ENCODE measurements at regions not wholly inside any gene's neighbourhood (a gene's known extent, or its start where the extent isn't known, plus 50 kb on each side); places are given as distances from the start of the nearest gene placed in this dataset.

DNA sequence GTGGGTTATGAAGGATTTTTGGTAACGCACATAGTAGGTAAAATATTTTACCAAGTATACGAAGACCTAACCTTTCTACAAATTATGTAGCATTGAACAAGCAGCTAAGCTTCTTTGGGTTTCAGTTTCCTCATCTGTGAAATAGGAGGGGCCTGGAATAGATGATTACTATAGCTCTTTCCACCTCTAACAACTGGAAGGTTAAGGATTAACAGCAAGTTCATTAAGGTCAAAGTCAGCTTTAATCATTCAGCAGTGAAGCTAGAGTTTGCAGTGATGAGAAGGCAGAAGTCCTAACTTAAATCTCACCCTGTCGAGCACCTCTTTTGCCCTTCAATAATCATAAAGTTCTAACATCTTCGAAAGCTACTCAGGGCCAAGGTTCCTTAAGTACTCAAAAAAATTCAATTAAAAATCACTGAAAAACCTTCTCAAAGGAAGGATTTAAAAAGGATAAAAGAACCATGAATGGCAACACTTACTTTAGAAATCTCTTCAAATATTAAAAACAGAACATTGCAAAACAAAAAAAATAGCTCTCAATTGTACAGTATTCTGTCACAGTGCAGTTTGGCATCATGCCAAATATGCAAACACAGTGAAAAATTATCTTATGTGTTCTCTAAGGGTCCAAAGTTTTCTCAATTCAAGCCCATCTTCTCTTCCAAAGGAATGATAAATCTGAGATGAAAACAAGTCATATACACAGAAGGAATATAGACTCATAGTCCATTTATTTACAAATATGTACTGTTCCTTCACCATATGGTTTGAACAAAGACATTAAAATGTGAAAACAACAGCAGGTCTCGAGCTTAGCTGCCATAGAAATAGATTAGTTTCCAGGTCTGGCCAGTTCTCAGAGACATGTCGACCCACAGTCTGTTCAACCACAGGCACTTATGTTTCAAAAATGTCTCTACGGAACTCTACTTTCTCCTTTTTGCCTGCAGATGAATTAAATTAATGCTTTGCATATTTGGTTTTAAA is 152.0 kb upstream of the SLC13A1 start:
- no peaks in the 10 kb centered on the region for H3K79me2 ChIP-seq (ENCODE audit: control insufficient read depth, insufficient read depth, low read length)
- no peaks in the 10 kb centered on the region for H3K4me1 ChIP-seq (ENCODE audit: control insufficient read depth, extremely low read depth, insufficient read depth, low read length)
- TF ChIP-seq EZH2 (IDR thresholded peaks at IDR 0.05; ENCODE audit: low read length, missing control alignments) = no peak
- TF ChIP-seq, protein P1, sequence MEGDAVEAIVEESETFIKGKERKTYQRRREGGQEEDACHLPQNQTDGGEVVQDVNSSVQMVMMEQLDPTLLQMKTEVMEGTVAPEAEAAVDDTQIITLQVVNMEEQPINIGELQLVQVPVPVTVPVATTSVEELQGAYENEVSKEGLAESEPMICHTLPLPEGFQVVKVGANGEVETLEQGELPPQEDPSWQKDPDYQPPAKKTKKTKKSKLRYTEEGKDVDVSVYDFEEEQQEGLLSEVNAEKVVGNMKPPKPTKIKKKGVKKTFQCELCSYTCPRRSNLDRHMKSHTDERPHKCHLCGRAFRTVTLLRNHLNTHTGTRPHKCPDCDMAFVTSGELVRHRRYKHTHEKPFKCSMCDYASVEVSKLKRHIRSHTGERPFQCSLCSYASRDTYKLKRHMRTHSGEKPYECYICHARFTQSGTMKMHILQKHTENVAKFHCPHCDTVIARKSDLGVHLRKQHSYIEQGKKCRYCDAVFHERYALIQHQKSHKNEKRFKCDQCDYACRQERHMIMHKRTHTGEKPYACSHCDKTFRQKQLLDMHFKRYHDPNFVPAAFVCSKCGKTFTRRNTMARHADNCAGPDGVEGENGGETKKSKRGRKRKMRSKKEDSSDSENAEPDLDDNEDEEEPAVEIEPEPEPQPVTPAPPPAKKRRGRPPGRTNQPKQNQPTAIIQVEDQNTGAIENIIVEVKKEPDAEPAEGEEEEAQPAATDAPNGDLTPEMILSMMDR (conservative IDR thresholded peaks at IDR 0.05 in 1 of 2, IDR thresholded peaks at IDR 0.05 in 1 of 2; ENCODE audit: low read depth in 1 of 2, low read length in 2 of 2) = no peak
- H3K9ac ChIP-seq (ENCODE audit: insufficient read depth, low read length) = no peak overlapping the region
- no peaks in the 10 kb centered on the region for H4K20me1 ChIP-seq (ENCODE audit: control insufficient read depth, extremely low read depth, insufficient read depth, low read length)
- no peak overlapping the region for H3K27ac ChIP-seq (ENCODE audit: insufficient read depth, low read length)
- no peak overlapping the region for H2AFZ ChIP-seq (ENCODE audit: low read length)
- DNase-seq (ENCODE audit: low read depth in 2 of 2) = no peak
- no peak overlapping the region for H3K4me2 ChIP-seq (ENCODE audit: extremely low read depth, insufficient read depth, low read length)
- no peaks in the 10 kb centered on the region for H3K27me3 ChIP-seq (ENCODE audit: control insufficient read depth, insufficient read depth, low read length)
- H3K36me3 ChIP-seq (ENCODE audit: control insufficient read depth, insufficient read depth, low read length) = no peaks in the 10 kb centered on the region
- H3K9me3 ChIP-seq (ENCODE audit: control insufficient read depth, insufficient read depth, low read depth, low read length) = no peaks in the 10 kb centered on the region
- H3K4me3 ChIP-seq (replicated peaks in 1 of 4; ENCODE audit: control extremely low read depth in 1 of 4, insufficient read depth in 1 of 4, low read depth in 3 of 4, low read length in 4 of 4) = no peak overlapping the region

DNA sequence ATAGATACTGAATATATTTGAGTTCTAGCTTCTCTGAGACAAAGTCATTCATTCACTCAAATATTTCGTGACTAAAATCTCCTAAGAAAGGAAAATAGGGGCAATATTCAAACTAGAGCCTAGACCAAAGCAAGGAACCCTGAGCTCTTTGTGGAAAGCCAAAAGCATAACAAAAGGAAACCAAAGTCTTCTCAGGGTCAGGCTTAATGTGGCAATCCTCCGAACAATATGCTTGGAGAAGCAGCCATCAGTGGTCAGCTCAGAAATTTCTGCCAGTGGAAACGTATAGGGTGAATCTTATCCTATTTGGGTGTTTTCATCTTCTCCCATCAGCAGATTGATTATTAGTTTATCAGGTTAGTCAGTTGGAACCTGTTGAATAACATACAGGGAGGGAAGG is 151.3 kb upstream of the SLC13A1 start:
- Histone ChIP-seq H3K79me2 (ENCODE audit: control insufficient read depth, insufficient read depth, low read length) (no peaks in the 10 kb centered on the region), H4K20me1 (ENCODE audit: control insufficient read depth, extremely low read depth, insufficient read depth, low read length) (no peaks in the 10 kb centered on the region), H3K36me3 (ENCODE audit: control insufficient read depth, insufficient read depth, low read length) (no peaks in the 10 kb centered on the region), H3K27me3 (ENCODE audit: control insufficient read depth, insufficient read depth, low read length) (no peaks in the 10 kb centered on the region), H3K9me3 (ENCODE audit: control insufficient read depth, insufficient read depth, low read depth, low read length) (no peaks in the 10 kb centered on the region), H3K4me1 (ENCODE audit: control insufficient read depth, extremely low read depth, insufficient read depth, low read length) (no peaks in the 10 kb centered on the region), H3K4me2 (ENCODE audit: extremely low read depth, insufficient read depth, low read length) (no peak overlapping the region), H3K27ac (ENCODE audit: insufficient read depth, low read length) (no peak overlapping the region), H2AFZ (ENCODE audit: low read length) (no peak overlapping the region), H3K4me3 (replicated peaks in 1 of 4; ENCODE audit: control extremely low read depth in 1 of 4, insufficient read depth in 1 of 4, low read depth in 3 of 4, low read length in 4 of 4) (no peak overlapping the region), H3K9ac (ENCODE audit: insufficient read depth, low read length) (no peak overlapping the region)
- no peak for DNase-seq (ENCODE audit: low read depth in 2 of 2)
- TF ChIP-seq, protein P1 (conservative IDR thresholded peaks at IDR 0.05 in 1 of 2, IDR thresholded peaks at IDR 0.05 in 1 of 2; ENCODE audit: low read depth in 1 of 2, low read length in 2 of 2) = no peak
- no peak for TF ChIP-seq EZH2 (IDR thresholded peaks at IDR 0.05; ENCODE audit: low read length, missing control alignments)

DNA sequence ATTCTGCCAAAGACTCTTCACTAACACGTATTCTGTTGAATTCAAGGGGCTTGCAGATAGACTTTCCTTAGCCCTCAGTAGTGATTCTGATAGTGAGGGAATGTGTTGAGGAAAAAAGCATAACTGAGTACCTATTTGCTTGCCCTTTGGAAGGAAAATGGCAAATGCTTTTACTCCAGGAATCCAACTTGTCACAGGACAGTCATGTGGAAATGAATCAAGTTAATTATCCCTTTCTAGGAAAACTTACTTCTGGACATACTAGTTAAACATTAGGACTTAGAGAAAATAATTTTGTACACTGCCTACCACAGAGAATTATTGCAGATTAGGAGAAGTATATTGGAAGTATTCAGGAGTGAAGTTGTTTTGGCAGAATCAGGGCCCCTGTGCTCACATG is 148.9 kb upstream of the SLC13A1 start:
- Histone ChIP-seq H3K4me3 (replicated peaks in 1 of 4; ENCODE audit: control extremely low read depth in 1 of 4, insufficient read depth in 1 of 4, low read depth in 3 of 4, low read length in 4 of 4) (no peak overlapping the region), H2AFZ (ENCODE audit: low read length) (no peak overlapping the region), H3K27ac (ENCODE audit: insufficient read depth, low read length) (no peak overlapping the region), H3K36me3 (ENCODE audit: control insufficient read depth, insufficient read depth, low read length) (no peaks in the 10 kb centered on the region), H3K9me3 (ENCODE audit: control insufficient read depth, insufficient read depth, low read depth, low read length) (no peaks in the 10 kb centered on the region), H3K79me2 (ENCODE audit: control insufficient read depth, insufficient read depth, low read length) (no peaks in the 10 kb centered on the region), H3K27me3 (ENCODE audit: control insufficient read depth, insufficient read depth, low read length) (no peaks in the 10 kb centered on the region), H4K20me1 (ENCODE audit: control insufficient read depth, extremely low read depth, insufficient read depth, low read length) (no peaks in the 10 kb centered on the region), H3K4me1 (ENCODE audit: control insufficient read depth, extremely low read depth, insufficient read depth, low read length) (no peaks in the 10 kb centered on the region), H3K9ac (ENCODE audit: insufficient read depth, low read length) (no peak overlapping the region), H3K4me2 (ENCODE audit: extremely low read depth, insufficient read depth, low read length) (no peak overlapping the region)
- TF ChIP-seq, protein P1 (conservative IDR thresholded peaks at IDR 0.05 in 1 of 2, IDR thresholded peaks at IDR 0.05 in 1 of 2; ENCODE audit: low read depth in 1 of 2, low read length in 2 of 2) = no peak
- TF ChIP-seq EZH2 (IDR thresholded peaks at IDR 0.05; ENCODE audit: low read length, missing control alignments) = no peak
- no peak for DNase-seq (ENCODE audit: low read depth in 2 of 2)

Measured in fibroblast of lung (primary cell).